ENCODE measurements at regions not wholly inside any gene's neighbourhood (a gene's known extent, or its start where the extent isn't known, plus 50 kb on each side); places are given as distances from the start of the nearest gene placed in this dataset.

- no peak for TF ChIP-seq POLR2A (IDR thresholded peaks at IDR 0.05; ENCODE audit: low read length)
- no peak for TF ChIP-seq GATA1 (IDR thresholded peaks at IDR 0.05; ENCODE audit: low read depth, low read length)
Measured at GRCh38 chr10:118809357-118810220, 54.8 kb upstream of the CACUL1 start.

Measured in erythroblast (primary cell).